MM.1S (cell line): ENCODE measurements at regions not wholly inside any gene's neighbourhood (a gene's known extent, or its start where the extent isn't known, plus 50 kb on each side); places are given as distances from the start of the nearest gene placed in this dataset.

Experiments used
- CTCF ChIP-seq: fragments of 300-600 bp; sonication (generic); IDR thresholded peaks from 2 replicates; pipeline ENCODE4 v1.5.1; 2016; ENCODE audit warnings: antibody characterized with exemption, low read length, mixed read lengths
- EZH2 ChIP-seq: fragments of 300-600 bp; sonication (generic); optimal IDR thresholded peaks from 2 replicates; pipeline ENCODE3; 2017; ENCODE audit warnings: low read depth, mild to moderate bottlenecking, antibody characterized with exemption, low read length, mixed read lengths

- TF ChIP-seq CTCF (no peak), EZH2 (no peak)
Observed at GRCh38 chr2:207428573-207428972, 101.2 kb upstream of the CREB1 start.
